ENCODE measurements at regions not wholly inside any gene's neighbourhood (a gene's known extent, or its start where the extent isn't known, plus 50 kb on each side); places are given as distances from the start of the nearest gene placed in this dataset.

GRCh38 chr13:103178986-103179943, 113.0 kb upstream of the SLC10A2 start:
- Histone ChIP-seq H3K27me3 (ENCODE audit: control insufficient read depth, insufficient read depth, low read length) (no peaks in the 10 kb centered on the region), H3K36me3 (ENCODE audit: control insufficient read depth, insufficient read depth, low read length) (no peaks in the 10 kb centered on the region), H3K4me3 (ENCODE audit: low read depth, low read length) (no peak overlapping the region)
- TF ChIP-seq CTCF (IDR thresholded peaks at IDR 0.05; ENCODE audit: insufficient read depth, low read length, severe bottlenecking) = no peak
- no peak for FAIRE-seq
- DNase-seq (ENCODE audit: low read depth) = no peak

- FAIRE-seq = no peak
- H3K4me3 ChIP-seq (ENCODE audit: low read depth, low read length) = no peak overlapping the region
- no peak for DNase-seq (ENCODE audit: low read depth)
- H3K27me3 ChIP-seq (ENCODE audit: control insufficient read depth, insufficient read depth, low read length) = no peaks in the 10 kb centered on the region
- H3K36me3 ChIP-seq (ENCODE audit: control insufficient read depth, insufficient read depth, low read length) = no peaks in the 10 kb centered on the region
- TF ChIP-seq CTCF (IDR thresholded peaks at IDR 0.05; ENCODE audit: insufficient read depth, low read length, severe bottlenecking) = no peak
Observed at GRCh38 chr13:103174966-103175365, 108.7 kb upstream of the SLC10A2 start.

- no peaks in the 10 kb centered on the region for H3K27me3 ChIP-seq (ENCODE audit: control insufficient read depth, insufficient read depth, low read length)
- no peak for TF ChIP-seq CTCF (IDR thresholded peaks at IDR 0.05; ENCODE audit: insufficient read depth, low read length, severe bottlenecking)
- DNase-seq (ENCODE audit: low read depth) = no peak
- no peaks in the 10 kb centered on the region for H3K36me3 ChIP-seq (ENCODE audit: control insufficient read depth, insufficient read depth, low read length)
- FAIRE-seq = no peak
- H3K4me3 ChIP-seq (ENCODE audit: low read depth, low read length) = no peak overlapping the region
Observed at GRCh38 chr13:103168901-103169508, 102.8 kb upstream of the SLC10A2 start.

GRCh38 chr13:103164251-103164650, 98.0 kb upstream of the SLC10A2 start:
- FAIRE-seq (no peak), DNase-seq (ENCODE audit: low read depth) (peak; percentile 5)
- Histone ChIP-seq H3K36me3 (ENCODE audit: control insufficient read depth, insufficient read depth, low read length) (no peaks in the 10 kb centered on the region), H3K27me3 (ENCODE audit: control insufficient read depth, insufficient read depth, low read length) (no peaks in the 10 kb centered on the region), H3K4me3 (ENCODE audit: low read depth, low read length) (no peak overlapping the region)
- no peak for TF ChIP-seq CTCF (IDR thresholded peaks at IDR 0.05; ENCODE audit: insufficient read depth, low read length, severe bottlenecking)

- Histone ChIP-seq H3K4me3 (ENCODE audit: low read depth, low read length) (no peak overlapping the region), H3K36me3 (ENCODE audit: control insufficient read depth, insufficient read depth, low read length) (no peaks in the 10 kb centered on the region), H3K27me3 (ENCODE audit: control insufficient read depth, insufficient read depth, low read length) (no peaks in the 10 kb centered on the region)
- TF ChIP-seq CTCF (IDR thresholded peaks at IDR 0.05; ENCODE audit: insufficient read depth, low read length, severe bottlenecking) = no peak
- FAIRE-seq (no peak), DNase-seq (ENCODE audit: low read depth) (no peak)
Observed at GRCh38 chr13:103161476-103161875, 95.3 kb upstream of the SLC10A2 start.
